HUES6 (cell line): ENCODE measurements at regions not wholly inside any gene's neighbourhood (a gene's known extent, or its start where the extent isn't known, plus 50 kb on each side); places are given as distances from the start of the nearest gene placed in this dataset.
"Not testable (repeated sequence)": the region's sequence is repeated elsewhere in the genome, so short reads cannot be mapped to it uniquely, and the experiment has no call there.

Source experiments
- H3K27ac ChIP-seq: 2 replicates; pipeline ENCODE4 v1.7.0; 2013; ENCODE audit warnings: low read depth, mild to moderate bottlenecking, low read length, inconsistent platforms
- H3K27me3 ChIP-seq: 2 replicates; pipeline ENCODE4 v1.6.1; 2013; ENCODE audit warnings: low read length; ENCODE audit not compliant: control insufficient read depth, insufficient read depth
- H3K36me3 ChIP-seq: 2 replicates; pipeline ENCODE4 v1.6.1; 2013; ENCODE audit warnings: low read length; ENCODE audit not compliant: control insufficient read depth, insufficient read depth
- H3K4me1 ChIP-seq: 2 replicates; pipeline ENCODE4 v1.6.1; 2013; ENCODE audit warnings: low read length; ENCODE audit not compliant: control insufficient read depth, insufficient read depth
- H3K4me3 ChIP-seq: 2 replicates; pipeline ENCODE4 v1.5.1; 2013; ENCODE audit warnings: low read depth, low read length
- H3K9ac ChIP-seq: one replicate; pipeline ENCODE4 v1.6.1; 2013; ENCODE audit warnings: mild to moderate bottlenecking, low read length
- H3K9me3 ChIP-seq: 2 replicates; pipeline ENCODE4 v1.6.1; 2013; ENCODE audit warnings: low read depth, low read length; ENCODE audit not compliant: control insufficient read depth, insufficient read depth

- Histone ChIP-seq H3K4me1 (peaks cover 5% of the 10 kb centered on the region; the same call in 1 of the 2 replicates), H3K9me3 (no peaks in the 10 kb centered on the region), H3K27ac (no peak overlapping the region), H3K27me3 (no peaks in the 10 kb centered on the region), H3K4me3 (no peak overlapping the region), H3K36me3 (no peaks in the 10 kb centered on the region), H3K9ac (no peak overlapping the region)
Measured at GRCh38 chr16:50497592-50497991, 50.6 kb upstream of the NKD1 start.

- Histone ChIP-seq H3K27me3 (no peaks in the 10 kb centered on the region), H3K27ac (no peak overlapping the region), H3K4me1 (peaks cover 5% of the 10 kb centered on the region; the same call in 1 of the 2 replicates), H3K36me3 (no peaks in the 10 kb centered on the region), H3K9ac (no peak overlapping the region), H3K4me3 (no peak overlapping the region), H3K9me3 (no peaks in the 10 kb centered on the region)
Measured at GRCh38 chr16:50496990-50497389, 51.2 kb upstream of the NKD1 start.

- no peak overlapping the region for H3K4me3 ChIP-seq
- H3K27ac ChIP-seq = no peak overlapping the region
- H3K9me3 ChIP-seq = no peaks in the 10 kb centered on the region
- peaks cover 5% of the 10 kb centered on the region; the same call in 1 of the 2 replicates for H3K4me1 ChIP-seq
- no peaks in the 10 kb centered on the region for H3K27me3 ChIP-seq
- H3K36me3 ChIP-seq = no peaks in the 10 kb centered on the region
- no peak overlapping the region for H3K9ac ChIP-seq
Measured at GRCh38 chr16:50495673-50496072, 52.5 kb upstream of the NKD1 start.

DNA sequence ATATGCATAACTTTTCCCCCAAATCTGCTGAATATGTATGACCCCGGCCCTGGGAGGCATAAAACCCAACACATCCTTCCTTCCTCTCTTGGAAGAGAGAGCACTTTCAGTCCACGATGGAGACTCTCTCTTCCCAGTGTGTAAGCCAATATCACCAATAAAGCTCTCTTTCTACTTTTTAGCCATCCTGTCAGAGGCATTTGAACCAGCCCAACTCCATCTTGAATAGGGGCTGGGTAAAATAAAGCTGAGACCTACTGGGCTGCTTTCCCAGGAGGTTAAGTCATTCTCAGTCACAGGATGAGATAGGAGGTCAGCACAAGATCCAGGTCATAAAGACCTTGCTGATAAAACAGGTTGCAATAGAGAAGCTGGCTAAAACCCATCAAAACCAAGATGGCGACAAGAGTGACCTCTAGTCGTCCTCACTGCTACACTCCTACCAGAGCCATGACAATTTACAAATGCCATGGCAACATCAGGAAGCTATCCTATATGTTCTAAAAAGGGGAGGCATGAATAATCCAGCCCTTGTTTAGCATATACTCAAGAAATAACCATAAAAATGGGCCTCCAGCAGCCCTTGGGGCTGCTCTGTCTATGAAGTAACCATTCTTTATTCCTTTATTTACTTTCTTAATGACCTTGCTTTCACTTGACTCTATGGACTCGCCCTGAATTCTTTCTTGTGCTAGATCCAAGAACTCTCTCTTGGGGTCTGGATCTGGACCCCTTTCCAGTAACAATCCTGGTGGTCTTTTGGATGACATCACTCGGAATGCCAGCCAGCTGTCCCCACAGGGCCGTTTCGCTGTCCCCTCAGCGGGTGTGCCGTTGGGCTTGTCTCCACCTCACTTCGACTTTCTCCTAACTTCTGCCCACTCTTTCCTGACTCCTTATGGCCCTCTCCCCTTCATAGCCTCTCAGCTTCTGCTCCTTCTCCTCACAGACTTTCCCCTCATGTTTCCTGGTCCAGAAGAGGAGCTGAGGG, 53.4 kb upstream of the NKD1 start:
- H3K9ac ChIP-seq = no peak overlapping the region
- no peak overlapping the region for H3K27ac ChIP-seq
- no peaks in the 10 kb centered on the region for H3K27me3 ChIP-seq
- H3K4me3 ChIP-seq = no peak overlapping the region
- peaks cover 5% of the 10 kb centered on the region; the same call in 1 of the 2 replicates for H3K4me1 ChIP-seq
- H3K36me3 ChIP-seq = no peaks in the 10 kb centered on the region
- H3K9me3 ChIP-seq = no peaks in the 10 kb centered on the region

DNA sequence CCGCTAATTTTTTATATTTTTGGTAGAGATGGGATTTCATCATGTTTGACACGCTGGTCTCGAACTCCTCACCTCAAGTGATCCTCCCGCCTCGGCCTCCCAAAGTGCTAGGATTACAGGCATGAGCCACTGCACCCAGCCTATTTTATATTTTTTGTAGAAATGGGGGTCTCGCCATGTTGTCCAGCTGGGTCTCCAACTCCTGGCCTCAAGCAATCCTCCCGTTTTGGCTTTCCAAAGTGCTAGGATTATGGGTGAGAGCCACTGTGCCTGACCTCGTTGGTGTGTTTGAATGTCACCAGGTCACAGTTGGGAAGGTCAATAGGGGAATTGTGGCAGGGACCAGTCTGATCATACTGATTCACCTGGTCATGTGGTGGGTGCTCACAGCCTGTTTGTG, 56.7 kb upstream of the NKD1 start:
- Histone ChIP-seq H3K27ac (no peak overlapping the region), H3K27me3 (no peaks in the 10 kb centered on the region), H3K36me3 (no peaks in the 10 kb centered on the region), H3K4me1 (peaks cover 5% of the 10 kb centered on the region; the same call in 1 of the 2 replicates), H3K9me3 (no peaks in the 10 kb centered on the region), H3K9ac (no peak overlapping the region), H3K4me3 (no peak overlapping the region)

DNA sequence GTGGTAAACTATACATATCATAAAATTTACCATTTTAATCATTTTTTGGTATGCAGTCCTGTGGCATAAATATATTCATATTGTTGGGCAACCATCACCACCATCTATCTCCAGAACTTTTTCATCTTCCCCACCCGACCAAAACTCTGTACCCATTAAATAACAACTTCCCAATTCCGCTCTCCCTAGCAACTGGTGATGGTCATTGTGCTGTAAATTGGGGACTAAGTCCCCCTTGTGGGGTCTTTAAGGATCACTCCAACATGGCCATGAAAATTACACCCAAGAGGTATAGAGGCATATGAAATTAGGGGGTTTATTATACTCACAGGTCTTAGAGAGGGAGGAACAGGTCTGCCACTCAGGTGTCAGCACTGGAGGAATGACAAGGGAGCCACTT, 57.4 kb upstream of the NKD1 start:
- H3K4me3 ChIP-seq = no peak overlapping the region
- peaks cover 1% of the 10 kb centered on the region; the same call in 1 of the 2 replicates for H3K9me3 ChIP-seq
- no peak overlapping the region for H3K27ac ChIP-seq
- peaks cover 5% of the 10 kb centered on the region; the same call in 1 of the 2 replicates for H3K4me1 ChIP-seq
- no peaks in the 10 kb centered on the region for H3K36me3 ChIP-seq
- no peaks in the 10 kb centered on the region for H3K27me3 ChIP-seq
- no peak overlapping the region for H3K9ac ChIP-seq

- peaks cover 14% of the 10 kb centered on the region for H3K9me3 ChIP-seq
- no peak overlapping the region for H3K27ac ChIP-seq
- no peaks in the 10 kb centered on the region for H3K4me1 ChIP-seq
- H3K27me3 ChIP-seq = no peaks in the 10 kb centered on the region
- no peaks in the 10 kb centered on the region for H3K36me3 ChIP-seq
- H3K9ac ChIP-seq = no peak overlapping the region
- H3K4me3 ChIP-seq = no peak overlapping the region
Measured at GRCh38 chr16:50489182-50489581, 59.0 kb upstream of the NKD1 start.

DNA sequence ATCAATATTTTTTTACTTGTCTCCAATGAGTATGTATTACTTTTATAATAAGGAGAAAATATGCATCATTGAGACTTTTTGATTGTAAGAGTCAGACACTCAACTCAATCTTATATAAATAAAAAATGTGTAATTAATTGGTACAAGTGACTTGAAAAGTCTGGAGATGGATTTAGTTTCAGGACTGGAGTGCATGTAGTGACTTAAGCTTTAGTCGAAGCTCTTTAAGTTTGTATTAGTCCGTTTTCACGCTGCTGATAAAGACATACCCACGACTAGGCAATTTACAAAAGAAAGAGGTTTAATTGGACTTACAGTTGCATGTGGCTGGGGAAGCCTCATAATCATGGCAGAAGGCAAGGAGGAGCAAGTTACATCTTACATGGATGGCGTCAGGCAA, 60.7 kb upstream of the NKD1 start:
- no peaks in the 10 kb centered on the region for H3K4me1 ChIP-seq
- peaks cover 22% of the 10 kb centered on the region for H3K9me3 ChIP-seq
- H3K36me3 ChIP-seq = no peaks in the 10 kb centered on the region
- H3K27ac ChIP-seq = no peak overlapping the region
- no peak overlapping the region for H3K9ac ChIP-seq
- H3K27me3 ChIP-seq = no peaks in the 10 kb centered on the region
- no peak overlapping the region for H3K4me3 ChIP-seq

GRCh38 chr16:50486162-50486561, 62.0 kb upstream of the NKD1 start:
- H3K27ac ChIP-seq, H3K9ac ChIP-seq, H3K27me3 ChIP-seq, H3K4me1 ChIP-seq, H3K4me3 ChIP-seq, H3K36me3 ChIP-seq: not testable (repeated sequence)
- H3K9me3 ChIP-seq = peaks cover 22% of the 10 kb centered on the region

GRCh38 chr16:50485232-50485631, 63.0 kb upstream of the NKD1 start:
- H3K9ac ChIP-seq = no peak overlapping the region
- peaks cover 22% of the 10 kb centered on the region for H3K9me3 ChIP-seq
- no peak overlapping the region for H3K27ac ChIP-seq
- H3K27me3 ChIP-seq = no peaks in the 10 kb centered on the region
- no peak overlapping the region for H3K4me3 ChIP-seq
- 0 out of 2 replicates have a peak, but pooled peaks cover under 1% of the 10 kb centered on the region for H3K4me1 ChIP-seq
- no peaks in the 10 kb centered on the region for H3K36me3 ChIP-seq

- Histone ChIP-seq H3K27ac (no peak overlapping the region), H3K4me1 (peaks cover 20% of the 10 kb centered on the region), H3K9me3 (peaks cover 22% of the 10 kb centered on the region), H3K4me3 (no peak overlapping the region), H3K36me3 (no peaks in the 10 kb centered on the region), H3K27me3 (no peaks in the 10 kb centered on the region), H3K9ac (no peak overlapping the region)
Measured at GRCh38 chr16:50482271-50482670, 65.9 kb upstream of the NKD1 start.
